CD4-positive, alpha-beta T cell treated with Interleukin-1 beta for 1 hour (primary cell): ENCODE measurements at regions not wholly inside any gene's neighbourhood (a gene's known extent, or its start where the extent isn't known, plus 50 kb on each side); places are given as distances from the start of the nearest gene placed in this dataset.
"Not testable (repeated sequence)": the region's sequence is repeated elsewhere in the genome, so short reads cannot be mapped to it uniquely, and the experiment has no call there.

Experiments
- DNase-seq, 2 donors: peaks; one replicate each; pipeline ENCODE4 v3.0.0-alpha.2; 2020 to 2022

- DNase-seq, result no peak
These were observed 179.6 kb upstream of the GLRA1 start for GRCh38 chr5:152104211-152104610.

DNA sequence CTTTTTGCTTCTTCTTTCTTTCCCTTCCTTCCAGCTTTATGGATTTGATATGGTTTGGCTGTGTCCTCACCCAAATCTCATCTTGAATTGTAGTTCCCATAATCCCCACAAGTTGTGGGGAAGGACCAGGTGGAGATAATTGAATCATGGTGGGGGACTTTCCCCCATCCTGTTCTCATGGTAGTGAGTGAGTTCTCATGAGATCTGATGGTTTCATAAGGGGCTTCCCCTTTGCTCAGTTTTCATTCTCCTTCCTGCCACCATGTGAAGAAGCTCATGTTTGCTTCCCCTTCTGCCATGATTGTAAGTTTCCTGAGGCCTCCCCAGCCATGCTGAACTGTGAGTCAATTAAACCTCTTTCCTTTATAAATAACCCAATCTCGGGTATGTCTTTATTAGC lies 178.3 kb upstream of the GLRA1 start:
- not testable (repeated sequence) for DNase-seq

DNA sequence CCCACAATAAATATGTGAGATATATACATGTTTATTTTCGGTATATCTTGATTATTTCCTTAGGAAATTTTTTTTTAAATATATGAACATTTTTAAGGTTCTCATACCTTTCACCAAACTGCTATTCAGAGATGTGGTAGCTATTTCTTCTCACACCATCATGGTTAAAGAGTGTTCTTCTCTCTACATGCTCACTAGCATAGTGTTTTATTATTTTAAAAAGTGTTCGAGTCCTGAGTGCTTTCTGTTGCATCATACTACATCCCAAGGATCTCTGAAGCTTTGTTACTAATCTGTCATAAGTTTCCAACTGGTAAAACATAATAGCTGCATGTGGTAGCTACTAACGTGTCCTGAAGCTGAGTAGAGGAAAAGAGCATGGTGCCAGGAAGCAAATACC lies 177.4 kb upstream of the GLRA1 start:
- DNase-seq, result no peak

GRCh38 chr5:152100462-152100861 lies 175.8 kb upstream of the GLRA1 start:
- no peak for DNase-seq

DNA sequence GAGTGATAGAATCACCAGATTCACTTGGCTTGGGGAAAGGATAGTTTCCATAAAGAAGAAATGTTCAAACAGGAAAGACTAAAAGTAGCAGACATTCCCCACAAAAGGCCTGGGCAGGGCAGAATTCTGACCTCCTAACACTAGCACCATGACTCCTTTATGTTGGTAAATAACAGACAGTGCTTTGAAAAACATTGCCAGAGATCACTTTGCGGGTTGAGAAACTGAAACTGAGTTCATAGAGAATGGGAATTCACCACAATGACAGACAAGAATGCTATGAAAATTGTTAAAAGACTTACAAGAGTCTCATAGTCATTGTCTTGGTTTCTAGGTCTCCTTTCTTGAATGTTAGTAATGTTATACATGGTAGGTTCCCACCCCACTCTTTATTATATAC lies 172.5 kb upstream of the GLRA1 start:
- DNase-seq, result no peak

- no peak for DNase-seq
These were observed 170.1 kb upstream of the GLRA1 start for GRCh38 chr5:152094716-152095115.

- DNase-seq, result no peak
These were observed 169.4 kb upstream of the GLRA1 start for GRCh38 chr5:152094060-152094459.

GRCh38 chr5:152092580-152092979 lies 167.9 kb upstream of the GLRA1 start:
- no peak for DNase-seq

GRCh38 chr5:152089644-152090043 lies 165.0 kb upstream of the GLRA1 start:
- no peak for DNase-seq

GRCh38 chr5:152086668-152087067 lies 162.0 kb upstream of the GLRA1 start:
- no peak for DNase-seq

DNA sequence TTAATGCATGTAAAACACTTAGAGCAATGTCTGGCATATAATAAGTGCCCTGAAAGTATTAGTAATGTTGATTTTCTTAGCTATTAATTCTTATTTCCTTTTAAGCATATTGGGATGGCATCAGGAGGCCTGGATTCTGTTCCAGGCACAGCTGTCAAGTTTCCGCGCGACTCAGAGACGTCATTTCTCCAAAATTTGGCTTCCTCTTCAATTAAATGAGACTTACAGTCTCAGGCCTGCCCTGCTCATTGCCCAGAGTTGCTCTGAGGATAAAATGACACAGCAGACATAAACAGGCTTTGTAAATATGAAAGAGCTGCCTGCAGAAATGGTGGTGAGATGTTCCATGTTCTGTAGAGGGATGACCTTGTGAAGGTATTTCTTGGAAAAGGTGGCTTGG lies 159.8 kb upstream of the GLRA1 start:
- DNase-seq, result no peak

GRCh38 chr5:152083231-152083630 lies 158.6 kb upstream of the GLRA1 start:
- DNase-seq, result no peak

DNA sequence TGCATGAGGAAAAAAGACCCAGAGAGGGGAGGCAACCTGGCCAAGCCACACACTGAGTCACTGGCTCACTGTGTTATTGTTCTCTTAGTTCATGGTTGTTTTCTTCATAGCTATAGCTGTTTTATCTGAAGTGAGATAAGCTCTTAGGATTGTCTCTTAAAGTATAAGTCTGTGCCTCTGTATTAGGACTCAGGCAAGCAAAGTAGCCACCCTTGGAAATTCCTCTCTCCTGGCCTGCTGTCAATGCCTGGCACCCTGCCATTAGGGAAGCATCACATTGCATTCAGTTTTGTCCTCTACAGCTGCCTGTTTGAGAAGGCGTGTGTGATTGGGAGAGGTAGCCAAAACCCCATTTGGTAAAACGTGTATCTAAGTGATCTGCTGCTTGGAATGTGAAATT lies 147.4 kb upstream of the GLRA1 start:
- DNase-seq, result no peak

DNA sequence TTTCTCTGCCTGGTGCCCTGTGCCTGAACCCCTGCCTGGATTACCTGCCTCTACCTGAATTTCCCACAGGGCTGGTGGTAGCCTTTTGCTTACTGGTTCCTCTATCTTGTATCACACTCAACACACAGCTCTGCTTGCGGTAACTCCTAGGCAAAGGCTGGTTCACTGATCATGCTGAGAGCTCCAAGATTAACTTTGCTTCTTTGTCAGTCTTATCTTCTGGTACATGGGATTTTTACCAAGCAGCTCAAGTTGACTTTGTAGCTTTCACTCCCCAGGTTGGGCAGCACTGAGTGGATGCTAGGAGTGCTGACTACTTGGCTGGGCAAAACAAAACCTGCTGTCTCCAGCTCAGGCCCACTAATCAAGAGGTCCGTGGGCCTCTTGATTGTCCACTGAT lies 145.9 kb upstream of the GLRA1 start:
- no peak for DNase-seq

GRCh38 chr5:152066784-152067183 lies 142.1 kb upstream of the GLRA1 start:
- no peak for DNase-seq

GRCh38 chr5:152063004-152063403 lies 138.4 kb upstream of the GLRA1 start:
- no peak for DNase-seq

DNA sequence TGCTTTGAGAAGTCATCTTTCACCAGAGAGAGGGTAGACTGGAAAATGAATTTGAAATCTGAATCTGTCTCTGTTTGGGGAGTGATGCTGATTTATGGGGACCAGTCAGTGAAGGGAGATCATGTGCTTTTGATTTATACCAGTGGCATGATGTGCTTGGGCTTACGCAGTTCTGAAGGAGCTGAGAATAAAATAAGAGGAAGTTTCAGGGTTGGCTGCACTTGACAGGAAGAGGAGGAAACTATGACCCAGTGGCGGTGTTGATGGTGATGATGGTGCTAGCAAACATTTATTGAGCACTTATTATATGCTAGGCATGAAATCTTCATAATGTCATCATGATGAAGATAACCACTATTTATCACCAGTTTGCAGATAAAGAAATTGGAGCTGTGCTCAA lies 136.4 kb upstream of the GLRA1 start:
- peak in 1 of 2 donors; percentile 17 for DNase-seq

GRCh38 chr5:152058267-152058666 lies 133.6 kb upstream of the GLRA1 start:
- no peak for DNase-seq

DNA sequence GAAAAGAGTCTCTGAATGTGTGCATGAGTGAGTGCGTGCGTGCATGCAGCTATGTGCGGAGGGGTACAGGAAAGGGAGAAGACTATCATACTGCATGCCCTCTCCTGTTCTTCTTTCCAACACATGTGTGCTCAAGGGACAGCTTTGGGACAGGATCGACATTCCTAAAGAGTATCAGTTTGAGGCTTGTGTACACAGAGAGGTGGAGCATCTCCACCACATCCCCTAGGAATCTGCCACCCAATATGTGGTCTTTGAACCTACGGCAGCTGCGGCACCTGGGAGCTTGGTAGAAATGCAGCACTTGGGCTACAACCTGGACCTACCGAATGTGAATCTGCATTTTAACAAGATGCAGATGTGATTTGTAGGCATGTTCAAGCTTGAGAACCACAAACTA lies 132.3 kb upstream of the GLRA1 start:
- DNase-seq, result no peak

GRCh38 chr5:152052470-152052869 lies 127.8 kb upstream of the GLRA1 start:
- DNase-seq, result no peak

DNA sequence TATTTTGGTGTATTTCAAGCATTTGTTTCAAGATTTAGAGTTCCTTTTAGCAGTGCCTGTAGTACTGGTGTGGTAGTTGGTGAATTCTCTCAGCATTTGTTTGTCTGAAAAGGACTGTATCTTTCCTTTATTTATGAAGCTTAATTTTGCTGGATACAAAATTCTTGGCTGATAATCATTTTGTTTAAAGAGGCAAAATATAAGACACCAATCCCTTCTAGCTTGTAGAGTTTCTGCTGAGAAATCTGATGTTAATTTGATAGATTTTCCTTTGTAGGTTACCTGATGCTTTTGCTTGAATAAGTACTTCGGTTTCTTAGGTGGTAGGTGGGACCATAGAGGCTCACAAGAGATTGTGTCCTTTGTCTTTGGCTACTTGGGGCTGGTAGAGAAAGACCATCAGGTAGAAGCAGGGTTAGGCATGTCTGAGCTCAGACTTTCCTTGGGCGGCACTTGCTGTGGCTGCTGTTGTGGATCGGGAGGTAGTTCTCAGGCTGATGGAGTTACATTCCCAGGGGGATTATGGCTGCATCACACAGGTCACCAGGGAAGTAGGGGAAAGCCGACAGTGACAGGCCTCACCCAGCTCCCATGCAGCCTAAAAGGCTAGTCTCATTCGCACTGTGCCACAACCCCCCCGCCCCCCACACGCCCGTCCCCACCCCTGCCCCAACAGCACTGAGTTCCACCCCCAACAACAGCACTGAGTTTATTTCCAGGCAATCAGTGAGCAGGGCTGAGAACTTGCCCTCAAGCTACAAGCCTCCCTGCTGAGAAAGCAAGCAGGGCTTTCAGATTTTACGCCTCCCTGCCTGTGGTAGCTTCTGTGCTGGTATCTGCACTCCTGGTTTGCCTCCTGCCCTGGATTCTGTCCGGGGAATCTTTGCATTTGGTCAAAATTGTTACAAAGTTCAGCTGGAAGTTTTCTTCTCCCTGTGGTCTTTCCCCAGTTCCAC lies 127.1 kb upstream of the GLRA1 start:
- DNase-seq, result no peak

GRCh38 chr5:152046361-152046760 lies 121.7 kb upstream of the GLRA1 start:
- no peak for DNase-seq

DNA sequence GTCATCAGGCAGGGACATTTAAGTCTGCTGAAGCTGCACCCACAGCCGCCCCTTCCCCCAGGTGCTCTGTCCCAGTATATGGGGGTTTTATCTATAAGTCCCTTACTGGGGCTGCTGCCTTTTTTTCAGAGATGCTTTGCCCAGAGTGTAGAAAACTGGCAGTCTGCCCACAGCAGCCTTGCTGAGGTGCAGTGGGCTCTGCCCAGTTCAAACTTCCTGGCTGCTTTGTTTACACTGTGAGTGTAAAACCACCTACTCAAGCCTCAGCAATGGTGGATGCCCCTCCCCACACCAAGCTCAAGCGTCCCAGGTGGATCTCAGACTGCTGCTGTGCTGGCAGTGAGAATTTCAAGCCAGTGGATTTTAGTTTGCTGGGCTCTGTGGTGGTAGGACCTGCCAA lies 114.2 kb upstream of the GLRA1 start:
- peak in 1 of 2 donors; percentile 39 for DNase-seq

- DNase-seq, result peak; percentile 62 to 68
These were observed 101.8 kb upstream of the GLRA1 start for GRCh38 chr5:152026328-152027024.
